Ovary (tissue), 3 donors: ENCODE measurements at regions not wholly inside any gene's neighbourhood (a gene's known extent, or its start where the extent isn't known, plus 50 kb on each side); places are given as distances from the start of the nearest gene placed in this dataset.

Source experiments
- CTCF ChIP-seq, 3 donors: fragments of 450-650 bp in 2 of 3; fragments of 200-600 bp in 1 of 3; IDR thresholded peaks; one replicate each; pipeline versions ENCODE4 v1.5.1 to v1.8.0; 2016 to 2022; ENCODE audit warnings: antibody characterized with exemption in 3 of 3, mild to moderate bottlenecking in 1 of 3
- EP300 ChIP-seq: sonication (generic); formaldehyde crosslinking; IDR thresholded peaks from one replicate; pipeline ENCODE4 v1.6.1; 2017; ENCODE audit warnings: antibody characterized with exemption
- POLR2A ChIP-seq: fragments of 450-650 bp; IDR thresholded peaks from one replicate; pipeline ENCODE4 v1.6.1; 2017; ENCODE audit warnings: antibody characterized with exemption, mild to moderate bottlenecking, moderate library complexity
- donor health status: DM: no; HTN: no; CAD: no.

GRCh38 chr2:150620416-150620815 lies 132.9 kb upstream of the RND3 start:
- TF ChIP-seq CTCF (IDR thresholded peaks at IDR 0.05) (no peak), POLR2A (no peak), EP300 (no peak)
